ENCODE measurements at regions not wholly inside any gene's neighbourhood (a gene's known extent, or its start where the extent isn't known, plus 50 kb on each side); places are given as distances from the start of the nearest gene placed in this dataset.

DNA sequence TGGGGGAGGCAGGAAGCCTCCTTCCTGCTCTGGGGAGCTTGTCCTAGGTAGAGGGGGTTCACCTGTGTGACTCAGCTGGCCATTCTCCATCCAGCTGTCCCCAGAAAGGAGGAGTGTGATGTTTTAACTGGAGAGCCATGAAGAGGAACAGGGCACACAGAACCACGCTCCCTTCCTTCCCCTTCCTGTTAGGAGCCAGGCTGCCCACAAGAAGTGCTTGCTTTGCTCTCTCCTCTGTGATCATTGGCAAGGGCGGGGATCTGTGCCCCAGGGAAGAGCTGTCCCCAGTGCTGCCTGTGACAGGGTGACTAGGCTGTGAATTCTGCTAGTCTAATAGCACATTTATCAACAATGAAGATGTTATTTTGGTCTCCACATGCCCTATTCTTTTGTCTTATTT, 169.6 kb upstream of the GATB start:
- DNase-seq, result peak; percentile 22

DNA sequence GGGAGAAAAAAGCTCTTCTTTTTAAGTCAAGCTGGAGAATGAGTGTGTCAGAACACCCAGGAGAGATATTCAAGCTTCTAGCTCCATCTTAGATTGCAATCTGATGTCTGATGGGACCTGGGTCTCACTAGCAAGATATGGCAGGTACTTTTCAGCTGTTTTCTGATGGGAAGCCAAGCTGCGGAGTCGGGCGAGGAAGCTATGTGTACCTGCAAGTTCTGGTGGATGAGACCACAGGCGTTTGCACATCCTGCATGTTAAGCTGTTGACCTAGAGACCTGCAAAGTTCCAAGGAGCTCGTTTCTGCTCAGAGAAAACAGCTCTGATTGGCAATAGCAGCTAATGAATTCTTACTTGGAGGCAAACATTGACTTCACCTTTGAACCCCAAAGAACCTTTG, 167.3 kb upstream of the GATB start:
- no peak for DNase-seq

DNA sequence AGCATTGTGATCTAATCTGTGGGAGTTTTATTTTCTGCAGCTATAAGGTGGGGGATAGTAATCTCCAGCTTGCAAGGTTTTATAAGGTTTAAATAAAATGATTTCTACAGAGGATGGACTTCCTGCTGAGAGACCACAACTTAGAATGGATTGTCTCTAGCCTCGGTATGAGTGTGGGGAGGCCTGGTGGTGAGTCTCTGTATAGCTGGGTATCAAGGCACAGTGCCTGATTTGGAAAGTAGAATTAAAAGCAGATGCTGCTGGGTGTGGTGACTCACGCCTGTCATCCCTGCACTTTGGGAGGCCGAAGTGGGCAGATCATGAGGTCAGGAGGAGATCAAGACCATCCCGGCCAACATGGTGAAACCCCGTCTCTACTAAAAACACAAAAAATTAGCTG, 162.0 kb upstream of the GATB start:
- DNase-seq, result no peak

DNA sequence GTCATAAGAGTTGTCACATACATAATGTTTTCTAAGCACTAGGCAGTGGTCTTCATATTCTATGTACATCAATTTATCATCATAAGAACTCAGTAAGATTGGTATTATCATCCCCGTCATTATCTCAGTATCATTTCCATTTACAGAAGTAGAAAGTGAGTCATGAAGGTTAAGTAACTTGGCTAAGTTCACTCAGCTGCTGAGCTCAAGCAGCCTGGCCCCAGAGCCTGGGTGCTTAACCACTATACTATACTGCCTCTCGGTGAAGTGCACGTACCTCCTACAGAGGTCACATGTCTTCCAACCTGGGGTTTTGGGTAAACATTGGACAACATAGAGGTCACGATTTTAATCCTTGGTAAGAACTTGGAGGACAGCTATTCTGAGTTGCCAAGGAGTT, 161.5 kb upstream of the GATB start:
- DNase-seq, result no peak

DNA sequence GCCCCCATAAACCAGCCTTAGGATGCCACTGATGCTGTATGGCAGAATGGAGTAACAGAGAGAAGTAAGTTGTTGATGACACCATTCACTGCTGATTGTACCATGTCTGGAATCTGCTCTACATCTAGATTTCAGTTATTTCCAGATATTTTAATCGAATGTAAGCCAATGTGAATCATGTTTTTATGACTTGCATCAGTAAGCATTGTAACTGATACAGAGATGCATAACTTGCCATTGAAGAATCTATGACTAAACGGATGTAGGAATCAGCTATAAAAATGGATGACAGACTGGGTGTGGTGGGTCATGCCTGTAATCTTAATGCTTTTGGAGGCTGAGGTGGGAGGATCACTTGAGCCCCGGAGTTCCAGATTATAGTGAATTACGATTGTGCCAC, 161.0 kb upstream of the GATB start:
- DNase-seq, result no peak

DNA sequence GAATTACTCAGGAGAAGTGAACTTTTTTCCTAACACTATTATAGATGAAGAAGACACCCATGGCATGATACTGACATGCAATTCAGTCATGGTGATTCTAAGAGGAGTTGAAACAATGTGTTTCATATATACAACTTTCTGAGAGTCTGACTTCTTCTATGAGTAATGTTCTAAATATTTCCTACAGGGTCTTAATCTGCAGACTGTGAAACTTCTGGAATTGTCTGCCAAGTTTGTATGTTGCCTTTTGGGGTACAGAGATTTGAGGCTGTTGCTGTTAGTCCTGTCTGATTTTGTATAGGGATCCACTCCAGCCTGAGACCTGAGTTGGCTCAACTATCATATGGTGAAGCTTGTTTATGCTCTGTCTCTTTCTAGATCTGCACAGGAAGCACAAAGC, 160.6 kb upstream of the GATB start:
- DNase-seq, result no peak

DNA sequence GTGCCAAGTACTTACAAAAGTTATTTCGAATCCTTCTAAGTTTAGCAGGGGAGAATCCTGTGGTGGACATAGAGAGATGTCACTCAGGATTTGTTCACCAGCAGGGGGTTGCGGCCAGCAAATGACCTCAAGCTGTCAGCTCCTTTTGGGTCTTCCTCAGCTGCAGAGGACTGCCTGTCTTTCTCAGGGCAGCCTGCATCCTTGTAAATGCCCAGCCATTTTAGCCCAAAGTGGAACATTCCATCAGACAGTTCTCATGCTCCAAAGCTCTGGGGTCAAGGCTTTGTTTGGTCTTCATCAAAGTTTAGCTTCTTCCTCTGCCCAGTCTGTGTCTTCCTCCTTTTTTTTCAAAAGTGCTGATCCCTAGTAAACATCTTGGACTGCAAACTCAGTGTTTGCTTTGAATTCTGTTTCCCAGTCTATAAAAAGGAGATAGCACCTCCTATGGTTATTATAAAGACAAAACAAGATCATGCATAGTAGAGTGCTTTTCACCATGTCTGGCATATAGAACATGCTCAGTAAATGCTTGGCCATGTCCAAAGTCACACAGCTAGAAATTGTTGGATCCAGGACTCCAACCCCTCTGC, 156.4 kb upstream of the GATB start:
- DNase-seq, result no peak

DNA sequence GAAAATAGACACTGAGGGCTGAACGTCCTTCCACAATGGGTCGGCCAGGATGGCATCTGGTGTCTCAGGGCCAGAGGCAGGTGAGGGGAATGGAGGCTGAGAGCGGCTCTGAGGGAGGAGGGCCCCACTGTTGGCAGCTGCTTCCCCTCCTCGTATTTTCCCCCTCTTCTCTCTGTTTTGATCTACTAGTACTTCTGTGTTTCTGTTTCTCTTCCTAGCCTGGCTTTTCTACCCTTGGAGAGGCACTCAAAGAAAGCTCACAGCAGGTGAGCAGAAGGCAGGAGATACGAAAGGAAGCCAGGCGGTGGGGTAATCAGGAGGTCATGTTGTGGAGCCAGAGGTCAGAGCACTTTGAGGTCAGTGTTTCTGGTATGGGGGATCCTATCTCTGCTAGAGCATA, 151.8 kb upstream of the GATB start:
- DNase-seq, result no peak

DNA sequence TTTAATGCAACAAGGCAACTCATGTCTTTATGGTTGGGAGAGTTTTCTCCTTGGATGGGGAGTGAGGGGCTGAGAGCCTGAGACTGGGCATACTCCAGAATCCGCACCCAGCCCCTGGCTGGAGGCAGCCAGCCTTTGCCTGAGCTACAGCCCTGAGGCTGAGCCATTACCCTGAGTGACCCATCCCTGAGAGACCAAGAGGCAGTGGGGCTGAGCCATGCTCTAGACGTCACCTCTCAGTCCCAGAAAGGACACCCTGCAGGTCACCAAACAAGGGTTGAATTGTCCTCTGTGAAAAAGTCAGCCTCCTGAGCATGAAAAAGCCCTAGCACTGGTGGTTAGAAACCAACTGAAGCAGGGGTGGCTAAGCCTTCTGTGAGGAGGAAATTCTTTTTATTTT, 151.2 kb upstream of the GATB start:
- DNase-seq, result no peak

DNA sequence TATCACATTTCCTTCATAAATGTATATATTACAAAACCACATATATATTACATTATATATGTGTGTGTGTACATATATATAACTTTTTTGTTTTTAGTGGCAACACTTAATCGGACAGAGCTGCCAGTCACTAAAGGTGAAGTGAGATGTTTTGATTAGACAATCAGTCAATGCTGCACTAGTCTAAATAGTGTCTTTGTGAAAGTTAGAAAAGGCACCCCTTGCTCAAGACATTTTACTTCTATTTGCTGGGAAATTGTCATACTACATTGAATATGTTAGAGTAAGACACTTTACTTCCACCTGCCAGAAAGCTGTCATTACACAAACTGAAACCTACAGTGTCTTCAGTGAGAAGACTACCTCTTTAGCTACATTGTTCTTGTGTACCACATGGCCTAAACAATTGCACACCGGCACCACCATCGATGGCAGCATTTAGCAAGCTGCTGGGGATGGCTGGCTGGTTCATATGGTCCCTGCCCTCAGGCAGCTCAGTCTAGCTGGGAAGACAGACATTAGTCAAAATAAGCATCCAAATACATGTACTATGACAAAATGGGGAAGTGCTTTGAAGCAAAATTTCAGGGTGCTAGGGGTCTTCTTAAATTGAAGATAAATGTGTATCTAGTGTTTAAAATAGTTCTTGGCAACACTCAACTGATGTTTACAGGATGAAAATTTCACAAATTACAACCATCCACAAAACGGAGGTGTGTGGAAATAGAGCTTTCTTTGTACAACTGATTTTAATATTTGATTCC, 148.1 kb upstream of the GATB start:
- no peak for DNase-seq

DNA sequence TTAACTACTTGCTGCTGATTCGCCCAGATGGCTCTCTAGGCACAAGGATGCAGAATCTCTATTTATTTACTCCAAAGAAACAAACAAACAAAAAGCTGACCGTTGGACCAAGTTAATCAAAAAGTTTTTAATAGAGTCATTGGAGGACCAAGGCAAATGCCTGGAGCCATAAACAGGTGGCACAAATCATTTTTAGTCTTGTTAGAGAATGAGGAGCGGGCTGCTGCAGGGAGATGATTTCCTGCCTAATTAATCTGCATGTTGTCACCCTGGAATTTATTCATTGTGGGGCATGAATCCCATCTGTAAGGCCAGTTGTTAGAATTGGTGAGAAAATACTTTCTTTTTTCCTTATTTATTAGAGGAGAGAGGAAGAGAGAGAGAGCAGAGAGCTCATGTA, 147.4 kb upstream of the GATB start:
- no peak for DNase-seq

DNA sequence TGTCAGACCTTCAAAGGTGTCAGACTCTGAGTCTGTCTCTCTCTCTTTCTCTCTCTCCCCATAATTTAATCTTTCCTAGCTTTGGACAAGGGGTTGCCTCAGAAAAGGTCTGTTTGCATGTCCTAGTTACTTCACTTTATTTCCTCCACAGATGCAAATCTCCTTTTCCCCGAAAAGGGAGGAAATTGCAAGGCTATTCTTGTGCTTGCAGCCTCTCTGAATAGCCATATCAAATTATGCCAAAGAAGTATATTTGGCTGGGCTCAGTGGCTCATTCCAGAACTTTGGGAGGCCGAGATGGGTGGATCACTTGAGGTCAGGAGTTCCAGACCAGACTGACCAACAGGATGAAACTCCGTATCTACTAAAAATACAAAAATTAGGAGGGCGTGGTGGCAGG, 145.6 kb upstream of the GATB start:
- DNase-seq, result no peak

DNA sequence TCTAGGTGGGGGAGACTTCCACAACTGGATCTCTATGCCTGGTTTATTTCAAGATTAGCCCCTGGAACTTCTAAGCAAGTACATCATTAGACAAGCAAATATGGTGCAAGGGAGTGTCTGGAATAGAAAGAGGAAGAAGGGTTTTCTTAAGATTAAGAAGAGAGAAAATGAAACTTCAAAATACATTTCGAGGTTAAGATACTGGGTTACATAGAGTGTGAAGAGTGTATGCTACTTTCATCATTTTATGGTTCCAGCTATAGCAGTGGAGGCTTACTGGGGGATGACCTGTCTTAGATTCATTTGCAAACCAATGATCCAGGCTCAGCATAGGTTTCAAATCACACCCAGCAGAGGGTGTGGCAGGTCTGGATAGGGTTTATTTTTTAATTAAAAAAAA, 144.4 kb upstream of the GATB start:
- no peak for DNase-seq

DNA sequence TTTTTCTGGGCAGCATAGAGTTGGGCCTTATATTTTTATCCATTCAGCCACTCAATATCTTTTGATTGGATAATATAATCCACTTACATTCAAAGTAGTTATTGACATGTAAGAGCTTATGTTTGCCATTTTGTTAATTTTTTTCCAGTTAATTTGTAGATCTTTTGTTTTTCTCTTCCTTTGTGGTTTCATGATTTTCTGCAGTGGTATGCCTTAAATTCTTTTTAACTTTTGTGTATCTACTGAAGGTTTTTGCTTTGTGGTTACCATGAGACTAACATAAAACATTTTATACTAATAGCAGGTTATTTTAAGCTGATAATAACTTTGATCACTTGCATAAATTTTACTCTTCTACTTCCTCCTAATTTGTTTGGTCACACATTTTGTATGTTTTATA, 140.8 kb upstream of the GATB start:
- no peak for DNase-seq

DNA sequence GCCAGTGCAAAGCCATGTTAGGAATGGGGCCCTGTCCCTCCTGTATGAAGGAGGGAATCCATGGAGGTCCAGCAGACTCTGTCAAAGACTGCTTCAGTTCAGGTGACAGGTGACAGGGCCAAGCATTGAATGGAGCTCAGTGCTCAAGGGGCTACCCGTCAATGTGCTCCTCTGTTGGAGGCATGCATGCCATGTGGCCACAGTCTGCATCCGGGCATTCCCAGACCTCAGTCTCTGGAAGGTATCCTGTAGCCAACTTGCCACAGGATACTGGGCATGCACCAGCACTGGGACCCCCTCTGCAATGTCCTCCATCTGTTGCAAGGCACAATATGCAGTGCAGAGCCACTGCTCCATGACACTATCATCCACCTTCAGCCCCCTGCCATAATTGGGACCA, 136.1 kb upstream of the GATB start:
- no peak for DNase-seq

DNA sequence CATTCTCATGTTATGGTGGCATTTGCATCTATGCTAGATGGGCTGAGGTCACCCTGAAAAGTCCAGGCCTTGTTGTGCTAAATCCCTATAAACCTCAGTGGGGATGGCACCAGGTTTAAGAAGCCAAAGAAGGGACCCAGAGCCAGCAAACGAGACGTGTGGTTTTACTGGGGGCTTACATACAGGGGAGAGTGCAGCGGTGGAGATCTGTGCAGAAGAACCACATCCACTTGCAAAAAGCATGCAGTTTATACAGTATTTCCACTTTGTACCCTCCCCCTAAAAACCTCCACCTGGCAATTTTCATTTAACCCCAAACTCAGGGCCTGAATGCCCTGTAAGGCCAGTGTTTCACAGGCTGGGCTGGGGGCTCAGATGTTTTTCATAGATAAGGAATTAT, 134.9 kb upstream of the GATB start:
- no peak for DNase-seq

DNA sequence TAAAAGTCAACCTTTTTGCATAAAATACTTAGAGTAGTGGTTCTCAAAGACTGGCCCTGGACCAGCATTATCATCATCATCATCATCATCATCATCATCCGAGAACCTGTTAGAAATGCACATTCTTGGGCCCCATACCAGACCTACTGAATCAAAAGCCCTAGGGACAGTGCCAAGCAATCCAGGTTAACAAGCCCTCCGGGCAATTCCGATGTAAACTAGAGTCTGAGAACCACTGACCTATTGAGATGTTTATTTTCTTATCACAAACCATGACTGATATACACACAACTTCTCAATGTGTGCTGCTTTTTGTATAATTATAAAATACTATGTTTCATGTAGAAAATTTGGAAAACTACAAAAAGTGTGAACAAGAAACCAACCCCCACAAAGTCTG, 133.4 kb upstream of the GATB start:
- no peak for DNase-seq

DNA sequence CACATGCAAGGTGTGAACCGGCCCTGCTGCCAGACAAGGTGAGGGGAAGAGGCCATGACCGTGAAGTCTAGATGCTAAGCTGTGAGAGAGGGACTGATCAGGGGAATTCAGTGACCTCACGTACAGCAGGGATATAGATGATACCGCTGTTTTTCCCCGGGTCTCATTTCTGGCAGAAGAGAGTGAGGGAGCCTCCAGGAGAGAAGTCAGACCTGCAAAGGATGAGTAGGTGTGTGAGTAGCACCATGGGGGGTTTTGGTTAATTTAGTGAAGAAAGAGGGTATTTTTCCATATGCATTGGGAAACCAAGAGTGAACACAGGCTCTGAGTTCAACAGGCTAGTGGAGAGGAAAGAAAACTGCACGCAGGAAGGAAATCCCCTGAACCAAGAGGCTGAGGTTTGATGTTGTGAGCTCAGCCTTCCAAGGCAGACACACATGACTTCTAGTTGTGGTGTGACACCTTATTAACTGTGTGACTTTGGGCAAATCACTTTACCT, 127.6 kb upstream of the GATB start:
- DNase-seq, result no peak

DNA sequence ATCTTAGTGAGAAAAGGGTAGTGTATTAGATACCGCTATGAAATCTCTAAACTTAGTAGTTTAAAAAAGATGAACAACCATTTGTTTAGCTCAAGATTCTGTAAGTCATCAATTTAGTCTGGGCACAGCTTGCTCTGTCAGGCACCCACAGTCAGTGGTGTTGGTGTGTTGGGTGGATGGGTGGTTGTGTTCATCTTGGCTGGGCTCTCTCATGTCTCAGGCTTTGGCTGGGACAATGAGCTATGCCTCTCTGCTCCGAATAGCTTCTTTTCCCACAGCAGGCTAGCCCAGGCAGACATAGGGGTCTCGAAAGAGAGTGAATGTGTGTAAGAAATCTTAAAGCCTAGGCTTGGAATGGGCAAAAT, 127.0 kb upstream of the GATB start:
- DNase-seq, result no peak

DNA sequence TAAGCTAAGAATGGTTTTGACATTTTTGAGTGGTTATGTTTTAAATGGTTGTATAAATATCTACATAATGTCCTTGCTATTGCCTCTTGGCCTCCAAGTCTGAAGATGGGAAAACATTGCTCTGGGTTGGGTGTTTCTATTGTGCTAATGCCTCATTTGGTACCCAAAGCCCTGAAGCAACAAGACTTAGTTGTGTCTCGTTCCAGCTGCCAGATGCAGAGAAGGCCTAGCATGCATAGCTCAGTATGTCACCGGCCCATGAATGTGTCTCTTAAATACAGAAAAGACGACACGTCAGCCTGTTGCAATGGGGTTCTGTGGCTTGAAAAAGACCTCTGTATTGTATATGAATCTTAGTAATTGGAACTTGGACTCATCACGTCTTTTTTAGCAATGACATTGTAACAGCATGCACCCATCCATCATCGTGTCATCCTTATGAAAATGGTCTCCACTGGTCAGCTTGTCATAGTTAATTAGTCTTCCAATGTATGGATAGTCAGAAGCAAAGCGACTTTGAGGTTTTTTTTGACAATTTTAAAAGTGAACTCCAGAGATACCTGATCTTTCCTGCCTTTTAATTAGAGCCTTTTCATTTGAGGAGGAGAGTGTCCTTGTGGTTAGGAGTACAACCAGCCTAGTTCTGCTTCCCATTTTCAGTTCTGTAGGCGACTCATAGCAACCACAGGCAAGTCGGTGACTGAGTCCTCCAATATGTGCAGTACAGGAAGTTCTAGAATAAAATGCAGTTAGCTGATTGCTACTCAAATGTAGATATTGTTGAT, 126.4 kb upstream of the GATB start:
- DNase-seq, result no peak

DNA sequence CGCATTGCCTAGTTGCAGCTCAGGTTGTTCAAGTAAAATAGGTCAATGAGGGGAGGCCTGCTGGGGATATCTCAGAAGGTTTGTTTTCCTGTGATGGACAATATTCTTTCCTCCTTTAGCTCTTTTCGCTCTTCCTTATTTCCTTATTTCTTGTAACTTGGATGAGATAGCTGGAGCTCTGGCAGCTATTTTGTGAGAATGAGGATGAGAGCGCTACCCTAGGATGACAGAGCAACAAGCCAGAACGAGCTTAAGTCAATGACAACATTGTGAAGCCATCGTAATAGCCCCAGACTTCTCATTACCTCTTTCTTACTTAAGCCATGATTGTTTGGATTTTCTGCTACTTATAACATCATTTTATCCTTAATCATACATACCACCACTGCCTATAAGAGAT, 124.3 kb upstream of the GATB start:
- no peak for DNase-seq

DNA sequence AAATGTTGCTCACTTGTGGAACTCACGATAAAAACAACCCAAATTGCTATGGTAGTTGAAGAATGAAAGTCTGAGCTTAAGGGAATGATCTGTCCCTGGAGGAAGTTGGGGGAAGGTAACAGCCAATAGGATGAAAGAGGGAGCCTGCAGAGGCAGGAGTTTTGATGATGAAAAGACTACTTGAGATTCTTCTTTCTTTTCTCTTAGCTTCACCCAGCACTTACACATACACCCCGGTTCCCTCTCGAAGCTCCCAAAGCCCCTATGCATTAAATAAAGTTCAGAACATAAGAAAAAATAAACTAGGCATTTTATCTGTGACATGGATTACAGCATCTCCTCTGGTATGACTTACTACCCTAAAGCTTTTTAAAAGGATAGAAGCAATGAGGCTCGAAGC, 122.9 kb upstream of the GATB start:
- DNase-seq, result no peak

DNA sequence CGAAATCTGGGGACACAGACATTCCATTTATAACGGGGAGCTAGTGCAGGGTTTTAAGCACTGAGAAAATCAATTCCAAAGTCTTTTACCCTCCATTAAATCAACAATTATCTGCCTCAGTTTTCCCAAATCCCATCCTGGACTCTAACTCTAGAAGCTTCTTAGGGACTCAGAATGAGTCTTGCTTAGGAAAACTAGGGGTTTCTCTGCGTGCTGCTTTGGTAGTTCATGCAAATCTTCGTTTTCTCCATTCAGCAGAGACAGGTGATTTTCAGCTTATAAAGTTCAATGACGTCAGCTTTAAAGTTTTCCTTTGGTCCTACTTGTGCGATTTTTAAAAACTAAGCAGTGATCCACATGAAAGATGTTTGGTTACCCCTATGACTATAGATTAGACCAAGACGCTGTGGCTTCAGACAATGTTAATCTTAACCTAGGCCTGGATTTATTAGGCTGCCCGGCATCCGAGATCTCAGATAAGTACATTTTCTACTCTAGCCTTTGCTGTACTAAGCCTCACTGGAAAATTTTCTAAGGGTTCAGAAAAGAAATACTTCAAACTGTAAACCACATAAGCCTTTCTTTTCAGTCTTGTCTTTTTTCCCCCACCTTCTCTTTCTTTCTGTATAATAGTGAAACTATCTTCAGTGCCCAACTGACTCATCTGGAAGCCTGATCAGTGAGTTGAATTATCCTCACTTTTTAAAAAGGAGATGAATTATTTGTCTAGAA, 121.4 kb upstream of the GATB start:
- no peak for DNase-seq

All from NCI-H2029 (cell line).